ENCODE measurements at regions not wholly inside any gene's neighbourhood (a gene's known extent, or its start where the extent isn't known, plus 50 kb on each side); places are given as distances from the start of the nearest gene placed in this dataset.
A peak's percentile ranks its signal among the peaks of the same experiment; 100 is the strongest.

GRCh38 chrX:42415636-42416035 is 362.3 kb downstream of the PPP1R2C start:
- H3K36me3 ChIP-seq (replicated peaks): no peaks in the 10 kb centered on the region

GRCh38 chrX:42414057-42414456 is 363.9 kb downstream of the PPP1R2C start:
- Histone ChIP-seq H3K4me3 (ENCODE audit: low read depth, low read length) (no peak overlapping the region), H3K27ac (no peak overlapping the region), H3K27me3 (replicated peaks) (no peaks in the 10 kb centered on the region), H3K36me3 (replicated peaks) (no peaks in the 10 kb centered on the region)
- TF ChIP-seq CTCF (IDR thresholded peaks at IDR 0.05; ENCODE audit: low read depth, low read length, missing control alignments): no peak
- DNase-seq: no peak
- in situ Hi-C loops (cut with HindIII; ENCODE audit: low pct_ligation_motif_present, low sequenced_read_pairs): no loop called here

More at GRCh38 chrX:42415636-42416035, 362.3 kb downstream of the PPP1R2C start:
- no peak for TF ChIP-seq CTCF (IDR thresholded peaks at IDR 0.05; ENCODE audit: low read depth, low read length, missing control alignments)
- no peak for DNase-seq
- no peak overlapping the region for H3K4me3 ChIP-seq (ENCODE audit: low read depth, low read length)
- H3K27me3 ChIP-seq (replicated peaks): no peaks in the 10 kb centered on the region
- no peak overlapping the region for H3K27ac ChIP-seq
- in situ Hi-C loops (cut with HindIII; ENCODE audit: low pct_ligation_motif_present, low sequenced_read_pairs): no loop called here

GRCh38 chrX:42399632-42400024 is 378.3 kb downstream of the PPP1R2C start:
- TF ChIP-seq CTCF (IDR thresholded peaks at IDR 0.05; ENCODE audit: low read depth, low read length, missing control alignments): no peak
- in situ Hi-C loops (cut with HindIII; ENCODE audit: low pct_ligation_motif_present, low sequenced_read_pairs): no loop called here
- no peaks in the 10 kb centered on the region for H3K36me3 ChIP-seq (replicated peaks)
- H3K4me3 ChIP-seq (ENCODE audit: low read depth, low read length): no peak overlapping the region
- no peaks in the 10 kb centered on the region for H3K27me3 ChIP-seq (replicated peaks)
- no peak overlapping the region for H3K27ac ChIP-seq
- DNase-seq: no peak

- TF ChIP-seq CTCF (IDR thresholded peaks at IDR 0.05; ENCODE audit: low read depth, low read length, missing control alignments): no peak
- DNase-seq: peak; percentile 16
- in situ Hi-C loops (cut with HindIII; ENCODE audit: low pct_ligation_motif_present, low sequenced_read_pairs): no loop called here
- H3K36me3 ChIP-seq (replicated peaks): no peaks in the 10 kb centered on the region
- no peak overlapping the region for H3K27ac ChIP-seq
- H3K4me3 ChIP-seq (ENCODE audit: low read depth, low read length): no peak overlapping the region
- H3K27me3 ChIP-seq (replicated peaks): no peaks in the 10 kb centered on the region
These were observed 378.9 kb downstream of the PPP1R2C start for GRCh38 chrX:42398967-42399631.

GRCh38 chrX:42396136-42396535 is 381.8 kb downstream of the PPP1R2C start:
- no peak for TF ChIP-seq CTCF (IDR thresholded peaks at IDR 0.05; ENCODE audit: low read depth, low read length, missing control alignments)
- DNase-seq: no peak
- H3K4me3 ChIP-seq (ENCODE audit: low read depth, low read length): no peak overlapping the region

GRCh38 chrX:42392846-42393245 is 385.1 kb downstream of the PPP1R2C start:
- Histone ChIP-seq H3K36me3 (replicated peaks) (no peaks in the 10 kb centered on the region), H3K4me3 (ENCODE audit: low read depth, low read length) (no peak overlapping the region), H3K27ac (no peak overlapping the region), H3K27me3 (replicated peaks) (no peaks in the 10 kb centered on the region)
- no peak for TF ChIP-seq CTCF (IDR thresholded peaks at IDR 0.05; ENCODE audit: low read depth, low read length, missing control alignments)
- no peak for DNase-seq
- in situ Hi-C loops (cut with HindIII; ENCODE audit: low pct_ligation_motif_present, low sequenced_read_pairs): no loop called here

More at GRCh38 chrX:42396136-42396535, 381.8 kb downstream of the PPP1R2C start:
- no peak overlapping the region for H3K27ac ChIP-seq
- in situ Hi-C loops (cut with HindIII; ENCODE audit: low pct_ligation_motif_present, low sequenced_read_pairs): no loop called here
- H3K27me3 ChIP-seq (replicated peaks): no peaks in the 10 kb centered on the region
- no peaks in the 10 kb centered on the region for H3K36me3 ChIP-seq (replicated peaks)
